ENCODE measurements at regions not wholly inside any gene's neighbourhood (a gene's known extent, or its start where the extent isn't known, plus 50 kb on each side); places are given as distances from the start of the nearest gene placed in this dataset.
A peak's percentile ranks its signal among the peaks of the same experiment; 100 is the strongest.
"Not testable (repeated sequence)": the region's sequence is repeated elsewhere in the genome, so short reads cannot be mapped to it uniquely, and the experiment has no call there.

- not testable (repeated sequence) for ATAC-seq
Measured at GRCh38 chr15:34528055-34528754, 55.2 kb downstream of the GOLGA8B start.

GRCh38 chr15:34527641-34528040 is 55.8 kb downstream of the GOLGA8B start:
- H3K36me3 ChIP-seq; ATAC-seq; H3K27ac ChIP-seq; H3K4me1 ChIP-seq; H3K27me3 ChIP-seq (ENCODE audit: low read depth); intact Hi-C loops (cut with DNase I); H3K4me3 ChIP-seq; DNase-seq; H3K9me3 ChIP-seq: not testable (repeated sequence)

More at GRCh38 chr15:34528055-34528754, 55.2 kb downstream of the GOLGA8B start:
- H3K27ac ChIP-seq; intact Hi-C loops (cut with DNase I); H3K9me3 ChIP-seq; H3K4me1 ChIP-seq; DNase-seq; H3K4me3 ChIP-seq; H3K27me3 ChIP-seq (ENCODE audit: low read depth); H3K36me3 ChIP-seq: not testable (repeated sequence)

GRCh38 chr15:34523849-34524248 is 59.6 kb downstream of the GOLGA8B start:
- DNase-seq; H3K4me1 ChIP-seq; H3K36me3 ChIP-seq; H3K27ac ChIP-seq; intact Hi-C loops (cut with DNase I); H3K4me3 ChIP-seq; H3K27me3 ChIP-seq (ENCODE audit: low read depth); H3K9me3 ChIP-seq: not testable (repeated sequence)
- peak in 1 of 2 donors; percentile 49 for ATAC-seq

- intact Hi-C loops (cut with DNase I); H3K27ac ChIP-seq; H3K4me1 ChIP-seq; H3K36me3 ChIP-seq; H3K9me3 ChIP-seq; DNase-seq; H3K4me3 ChIP-seq; H3K27me3 ChIP-seq (ENCODE audit: low read depth); ATAC-seq: not testable (repeated sequence)
Measured at GRCh38 chr15:34522601-34523000, 60.9 kb downstream of the GOLGA8B start.

GRCh38 chr15:34521802-34522485 is 61.5 kb downstream of the GOLGA8B start:
- H3K4me1 ChIP-seq; H3K36me3 ChIP-seq; H3K27me3 ChIP-seq (ENCODE audit: low read depth); DNase-seq; ATAC-seq; H3K4me3 ChIP-seq; H3K9me3 ChIP-seq; H3K27ac ChIP-seq; intact Hi-C loops (cut with DNase I): not testable (repeated sequence)

GRCh38 chr15:34520566-34520965 is 62.9 kb downstream of the GOLGA8B start:
- H3K9me3 ChIP-seq = no peaks in the 10 kb centered on the region
- H3K27ac ChIP-seq = no peak overlapping the region
- no peak overlapping the region for H3K4me3 ChIP-seq
- DNase-seq = no peak
- intact Hi-C loops (cut with DNase I) = no loop called here
- no peaks in the 10 kb centered on the region for H3K4me1 ChIP-seq
- H3K36me3 ChIP-seq = no peaks in the 10 kb centered on the region
- TF ChIP-seq CTCF (IDR thresholded peaks at IDR 0.05) = no peak
- H3K27me3 ChIP-seq (ENCODE audit: low read depth) = no peaks in the 10 kb centered on the region
- no peak for ATAC-seq

- H3K27ac ChIP-seq, ATAC-seq: not testable (repeated sequence)
Measured at GRCh38 chr15:34520010-34520409, 63.4 kb downstream of the GOLGA8B start.

GRCh38 chr15:34514251-34514670 is 69.2 kb downstream of the GOLGA8B start:
- no peaks in the 10 kb centered on the region for H3K9me3 ChIP-seq
- peak; percentile 59 for DNase-seq

More at GRCh38 chr15:34520010-34520409, 63.4 kb downstream of the GOLGA8B start:
- intact Hi-C loops (cut with DNase I); H3K4me1 ChIP-seq; H3K9me3 ChIP-seq; DNase-seq; H3K4me3 ChIP-seq; H3K36me3 ChIP-seq; H3K27me3 ChIP-seq (ENCODE audit: low read depth): not testable (repeated sequence)

More at GRCh38 chr15:34514251-34514670, 69.2 kb downstream of the GOLGA8B start:
- intact Hi-C loops (cut with DNase I) = no loop called here
- ATAC-seq = peak; percentile 90 to 92
- no peaks in the 10 kb centered on the region for H3K36me3 ChIP-seq
- H3K4me1 ChIP-seq = peaks cover 17% of the 10 kb centered on the region
- H3K4me3 ChIP-seq = peak overlapping the region; percentile 75
- TF ChIP-seq CTCF (IDR thresholded peaks at IDR 0.05) = no peak
- peaks cover 16% of the 10 kb centered on the region for H3K27me3 ChIP-seq (ENCODE audit: low read depth)
- peak overlapping the region; percentile 47 for H3K27ac ChIP-seq
